ENCODE measurements at regions not wholly inside any gene's neighbourhood (a gene's known extent, or its start where the extent isn't known, plus 50 kb on each side); places are given as distances from the start of the nearest gene placed in this dataset.
"Not testable (repeated sequence)": the region's sequence is repeated elsewhere in the genome, so short reads cannot be mapped to it uniquely, and the experiment has no call there.

GRCh38 chr5:66348387-66349125, 204.5 kb downstream of the SREK1 start:
- DNase-seq (ENCODE audit: low read depth): no peak

GRCh38 chr5:66351813-66352212, 207.7 kb downstream of the SREK1 start:
- DNase-seq (ENCODE audit: low read depth): no peak

- DNase-seq (ENCODE audit: low read depth): no peak
These were observed 209.1 kb downstream of the SREK1 start for GRCh38 chr5:66353186-66353585.

GRCh38 chr5:66354422-66354821, 210.3 kb downstream of the SREK1 start:
- no peak for DNase-seq (ENCODE audit: low read depth)

- DNase-seq (ENCODE audit: low read depth): no peak
These were observed 212.0 kb downstream of the SREK1 start for GRCh38 chr5:66356011-66356565.

- no peak for DNase-seq (ENCODE audit: low read depth)
These were observed 214.6 kb downstream of the SREK1 start for GRCh38 chr5:66358741-66359140.

- DNase-seq (ENCODE audit: low read depth): no peak
These were observed 217.0 kb downstream of the SREK1 start for GRCh38 chr5:66361070-66361469.

- DNase-seq (ENCODE audit: low read depth): no peak
These were observed 217.9 kb downstream of the SREK1 start for GRCh38 chr5:66362046-66362445.

GRCh38 chr5:66362687-66363086, 218.6 kb downstream of the SREK1 start:
- DNase-seq (ENCODE audit: low read depth): no peak

- DNase-seq (ENCODE audit: low read depth): no peak
These were observed 219.0 kb downstream of the SREK1 start for GRCh38 chr5:66363097-66363496.

GRCh38 chr5:66364186-66364585, 220.1 kb downstream of the SREK1 start:
- DNase-seq (ENCODE audit: low read depth): no peak

GRCh38 chr5:66365981-66366380, 221.9 kb downstream of the SREK1 start:
- DNase-seq (ENCODE audit: low read depth): no peak

- no peak for DNase-seq (ENCODE audit: low read depth)
These were observed 223.9 kb downstream of the SREK1 start for GRCh38 chr5:66367814-66368541.

- DNase-seq (ENCODE audit: low read depth): no peak
These were observed 224.7 kb downstream of the SREK1 start for GRCh38 chr5:66368811-66369210.

- no peak for DNase-seq (ENCODE audit: low read depth)
These were observed 218.4 kb upstream of the MAST4 start for GRCh38 chr5:66377747-66378146.

GRCh38 chr5:66378407-66378806, 217.8 kb upstream of the MAST4 start:
- DNase-seq (ENCODE audit: low read depth): no peak

- DNase-seq (ENCODE audit: low read depth): no peak
These were observed 214.0 kb upstream of the MAST4 start for GRCh38 chr5:66382152-66382551.

GRCh38 chr5:66405145-66405544, 191.0 kb upstream of the MAST4 start:
- DNase-seq (ENCODE audit: low read depth): not testable (repeated sequence)

GRCh38 chr5:66406761-66407336, 189.3 kb upstream of the MAST4 start:
- DNase-seq (ENCODE audit: low read depth): no peak

- DNase-seq (ENCODE audit: low read depth): no peak
These were observed 188.4 kb upstream of the MAST4 start for GRCh38 chr5:66407765-66408164.

- DNase-seq (ENCODE audit: low read depth): no peak
These were observed 187.6 kb upstream of the MAST4 start for GRCh38 chr5:66408576-66408975.

GRCh38 chr5:66410122-66410521, 186.1 kb upstream of the MAST4 start:
- DNase-seq (ENCODE audit: low read depth): no peak

All from HT1080 (cell line).